GM12891 (cell line): ENCODE measurements at regions not wholly inside any gene's neighbourhood (a gene's known extent, or its start where the extent isn't known, plus 50 kb on each side); places are given as distances from the start of the nearest gene placed in this dataset.

Experiments used
- PAX5 ChIP-seq: IDR thresholded peaks from 2 replicates; pipeline ENCODE4 v1.6.1; 2011; ENCODE audit warnings: low read length, moderate library complexity, mild to moderate bottlenecking; ENCODE audit not compliant: insufficient read depth, severe bottlenecking
- POLR2A ChIP-seq: IDR thresholded peaks from 2 replicates; pipeline ENCODE4 v1.6.1; 2011; ENCODE audit warnings: low read depth, low read length, control low read depth
- POLR2AphosphoS5 ChIP-seq: IDR thresholded peaks from 2 replicates; pipeline ENCODE4 v1.6.1; 2011; ENCODE audit warnings: low read depth, low read length, control low read depth
- POU2F2 ChIP-seq: IDR thresholded peaks from 2 replicates; pipeline ENCODE4 v1.6.1; 2011; ENCODE audit warnings: low read depth, mild to moderate bottlenecking, control low read depth, low read length, moderate library complexity
- SPI1 ChIP-seq: IDR thresholded peaks from 2 replicates; pipeline ENCODE4 v1.6.1; 2011; ENCODE audit warnings: low read depth, low read length, control low read depth
- TAF1 ChIP-seq: IDR thresholded peaks from 2 replicates; pipeline ENCODE4 v1.6.1; 2011; ENCODE audit warnings: low read depth, low read length, control low read depth

- no peak for TF ChIP-seq POLR2AphosphoS5
- no peak for TF ChIP-seq POLR2A
- TF ChIP-seq TAF1 = no peak
- TF ChIP-seq PAX5 = no peak
- no peak for TF ChIP-seq POU2F2
- TF ChIP-seq SPI1 = no peak
These were observed 128.4 kb upstream of the SETMAR start for GRCh38 chr3:4174791-4175190.
